ENCODE measurements at regions not wholly inside any gene's neighbourhood (a gene's known extent, or its start where the extent isn't known, plus 50 kb on each side); places are given as distances from the start of the nearest gene placed in this dataset.

GRCh38 chr14:28264306-28264705, 502.3 kb upstream of the FOXG1 start:
- no peak for TF ChIP-seq CTCF (IDR thresholded peaks at IDR 0.05)

GRCh38 chr14:28272270-28272669, 494.3 kb upstream of the FOXG1 start:
- no peak for TF ChIP-seq CTCF (IDR thresholded peaks at IDR 0.05)

- no peak for TF ChIP-seq CTCF (IDR thresholded peaks at IDR 0.05)
Observed at GRCh38 chr14:28280530-28280929, 486.1 kb upstream of the FOXG1 start.

- no peak for TF ChIP-seq CTCF (IDR thresholded peaks at IDR 0.05)
Observed at GRCh38 chr14:28280997-28281598, 485.5 kb upstream of the FOXG1 start.

GRCh38 chr14:28284546-28285300, 481.9 kb upstream of the FOXG1 start:
- no peak for TF ChIP-seq CTCF (IDR thresholded peaks at IDR 0.05)

GRCh38 chr14:28294834-28295440, 471.6 kb upstream of the FOXG1 start:
- peak; percentile 61 for TF ChIP-seq CTCF (IDR thresholded peaks at IDR 0.05)

GRCh38 chr14:28297559-28297958, 469.0 kb upstream of the FOXG1 start:
- no peak for TF ChIP-seq CTCF (IDR thresholded peaks at IDR 0.05)

All from LNCAP (cell line).